ENCODE measurements at regions not wholly inside any gene's neighbourhood (a gene's known extent, or its start where the extent isn't known, plus 50 kb on each side); places are given as distances from the start of the nearest gene placed in this dataset.
"Not testable (repeated sequence)": the region's sequence is repeated elsewhere in the genome, so short reads cannot be mapped to it uniquely, and the experiment has no call there.

- no peak for DNase-seq (ENCODE audit: low spot score)
These were observed 552.0 kb upstream of the USP24 start for GRCh38 chr1:55767171-55767570.

DNA sequence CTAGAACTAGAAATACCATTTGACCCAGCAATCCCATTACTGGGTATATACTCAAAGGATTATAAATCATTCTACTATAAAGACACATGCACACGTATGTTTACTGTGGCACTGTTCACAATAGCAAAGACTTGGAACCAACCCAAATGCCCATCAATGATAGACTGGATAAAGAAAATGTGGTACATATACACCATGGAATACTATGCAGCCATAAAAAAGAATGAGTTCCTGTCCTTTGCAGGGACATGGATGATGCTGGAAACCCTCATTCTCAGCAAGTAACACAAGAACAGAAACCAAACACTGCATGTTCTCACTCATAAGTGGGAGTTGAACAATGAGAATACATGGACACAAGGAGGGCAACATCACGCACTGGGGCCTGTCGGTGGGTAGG lies 550.3 kb upstream of the USP24 start:
- DNase-seq (ENCODE audit: low spot score) = not testable (repeated sequence)

GRCh38 chr1:55751776-55752175 lies 536.6 kb upstream of the USP24 start:
- no peak for DNase-seq (ENCODE audit: low spot score)

- DNase-seq (ENCODE audit: low spot score) = no peak
These were observed 535.4 kb upstream of the USP24 start for GRCh38 chr1:55750628-55750995.

DNA sequence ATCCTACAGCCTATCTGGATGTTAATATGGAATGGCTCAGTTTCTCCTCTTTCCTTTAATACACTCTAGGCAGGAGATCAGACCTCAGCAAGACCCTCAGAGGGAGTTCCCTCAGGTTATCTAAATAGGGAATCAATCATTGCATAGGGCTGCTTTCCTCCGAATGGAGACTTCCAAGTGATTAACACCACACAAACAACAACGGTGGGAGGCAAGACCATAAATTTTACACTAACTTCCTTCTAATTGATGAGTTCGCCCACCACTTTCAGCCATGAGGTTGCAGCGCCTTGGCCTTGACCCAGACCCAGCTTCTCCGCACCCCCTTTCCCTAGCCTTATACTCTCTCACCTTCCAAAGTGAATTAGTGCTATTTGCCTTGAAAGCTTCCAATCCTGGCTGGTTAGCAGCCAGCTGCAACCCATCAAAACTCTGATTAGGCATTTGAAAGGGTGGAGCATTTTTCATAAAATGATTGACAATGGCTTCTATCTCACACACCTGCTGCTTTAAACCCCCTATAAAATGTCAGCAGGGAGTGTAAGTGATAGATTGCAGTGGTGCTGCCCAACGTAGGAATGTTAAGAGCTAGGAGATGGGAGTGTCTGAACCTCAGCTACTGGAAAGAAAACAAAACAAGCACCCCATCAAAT lies 534.9 kb upstream of the USP24 start:
- DNase-seq (ENCODE audit: low spot score) = no peak

DNA sequence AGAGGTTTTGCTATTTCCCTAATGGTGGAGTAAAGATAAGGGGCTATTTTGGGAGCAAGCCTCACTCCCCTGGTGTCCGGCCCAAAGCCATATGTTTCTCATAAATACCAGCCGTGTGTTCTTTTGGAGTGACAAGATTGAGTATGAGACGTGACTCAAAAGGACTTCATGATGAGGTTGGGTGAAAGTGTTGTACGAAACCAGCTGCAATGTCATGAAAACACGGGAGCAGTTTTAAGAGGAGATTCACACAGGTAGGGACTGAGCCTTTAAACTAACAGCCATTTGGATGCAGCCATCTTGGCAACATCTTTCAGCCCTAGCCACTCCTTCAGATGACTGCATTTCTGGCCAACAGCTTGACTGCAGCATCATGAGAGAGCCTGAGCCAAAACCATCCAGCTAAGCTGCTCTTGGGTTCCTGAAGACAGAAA lies 532.3 kb upstream of the USP24 start:
- DNase-seq (ENCODE audit: low spot score) = no peak

- no peak for DNase-seq (ENCODE audit: low spot score)
These were observed 531.5 kb upstream of the USP24 start for GRCh38 chr1:55746710-55747109.

DNA sequence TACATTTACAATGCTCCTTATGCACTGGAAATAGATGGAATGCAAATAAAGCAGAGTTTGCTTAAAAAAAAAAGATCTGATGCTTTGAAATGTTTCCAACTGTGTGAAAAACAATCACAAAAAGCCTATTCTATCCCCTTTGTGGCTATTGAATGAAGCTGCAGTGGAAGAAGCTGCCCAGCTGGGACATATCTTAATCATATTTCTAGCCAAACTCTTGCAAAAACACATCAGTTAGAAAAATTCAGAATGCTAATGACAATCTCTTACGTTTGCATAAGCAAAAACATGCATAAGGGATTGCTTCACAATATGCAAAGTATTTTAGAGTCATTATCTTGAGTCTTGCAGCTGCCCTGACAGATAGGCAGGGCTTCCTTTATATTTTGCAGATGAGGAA lies 526.4 kb upstream of the USP24 start:
- no peak for DNase-seq (ENCODE audit: low spot score)

DNA sequence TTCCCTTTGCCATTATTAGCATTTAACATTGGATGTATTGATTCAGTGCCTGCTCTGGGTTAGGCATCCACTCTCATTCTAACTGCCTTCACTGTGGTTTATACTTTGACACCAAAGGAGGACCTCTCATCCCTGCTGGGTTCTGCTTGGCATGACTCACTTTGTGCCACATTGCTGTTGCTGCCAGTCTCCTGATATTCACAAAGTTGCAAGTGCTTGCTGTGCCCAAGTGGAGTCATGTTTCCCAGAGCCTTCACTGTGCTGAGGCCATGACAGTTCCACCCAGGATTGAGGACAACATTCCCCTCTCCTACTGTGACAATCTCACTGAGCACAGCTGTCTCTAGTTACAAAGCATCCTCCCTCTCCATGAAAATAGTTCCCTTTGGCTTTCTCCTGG lies 519.9 kb upstream of the USP24 start:
- no peak for DNase-seq (ENCODE audit: low spot score)

DNA sequence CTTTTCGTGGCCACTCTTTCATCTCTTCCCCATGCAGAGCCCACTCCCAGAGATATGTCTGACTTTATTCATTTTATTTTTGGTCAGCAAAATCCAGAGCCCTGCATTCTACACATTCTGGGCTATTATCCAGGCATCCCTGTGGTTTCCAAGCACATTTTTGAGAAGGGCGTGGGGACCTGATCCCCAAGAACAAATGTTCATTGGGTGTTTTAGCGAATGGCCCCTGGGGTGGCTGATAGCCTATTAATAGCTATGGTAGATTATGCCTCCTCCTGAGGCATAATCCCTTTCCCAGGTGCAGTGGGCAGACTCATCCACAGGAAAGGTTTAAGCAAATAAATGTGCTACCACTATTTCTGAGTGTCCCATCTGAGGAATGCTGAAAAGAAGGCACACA lies 511.8 kb upstream of the USP24 start:
- no peak for DNase-seq (ENCODE audit: low spot score)

DNA sequence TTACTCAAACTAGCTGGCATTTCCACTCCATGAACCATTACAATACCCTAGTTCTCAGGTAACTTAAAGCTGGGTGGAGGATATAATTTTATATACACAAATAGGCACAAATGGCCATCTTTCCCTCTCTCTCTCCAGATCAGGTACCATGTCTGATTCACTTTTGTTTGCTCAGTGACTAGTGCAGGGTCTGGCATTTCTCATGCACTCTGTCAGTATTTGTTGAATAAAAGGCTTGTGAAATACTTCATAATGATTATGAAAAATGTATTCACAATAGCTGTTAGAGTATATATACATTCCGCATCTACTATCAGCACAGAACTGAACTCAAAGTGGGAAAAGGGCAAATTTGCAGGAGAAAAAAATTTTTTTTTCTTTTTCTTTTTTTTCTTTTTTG lies 510.2 kb upstream of the USP24 start:
- DNase-seq (ENCODE audit: low spot score) = no peak

- DNase-seq (ENCODE audit: low spot score) = no peak
These were observed 509.6 kb upstream of the USP24 start for GRCh38 chr1:55724551-55725325.

GRCh38 chr1:55723001-55723400 lies 507.8 kb upstream of the USP24 start:
- no peak for DNase-seq (ENCODE audit: low spot score)

GRCh38 chr1:55720261-55720660 lies 505.1 kb upstream of the USP24 start:
- no peak for DNase-seq (ENCODE audit: low spot score)

GRCh38 chr1:55718758-55719671 lies 503.9 kb upstream of the USP24 start:
- DNase-seq (ENCODE audit: low spot score) = peak; percentile 17

- DNase-seq (ENCODE audit: low spot score) = no peak
These were observed 501.9 kb upstream of the USP24 start for GRCh38 chr1:55717111-55717510.

- no peak for DNase-seq (ENCODE audit: low spot score)
These were observed 501.4 kb upstream of the USP24 start for GRCh38 chr1:55716610-55717009.

GRCh38 chr1:55716151-55716550 lies 501.0 kb upstream of the USP24 start:
- no peak for DNase-seq (ENCODE audit: low spot score)

DNA sequence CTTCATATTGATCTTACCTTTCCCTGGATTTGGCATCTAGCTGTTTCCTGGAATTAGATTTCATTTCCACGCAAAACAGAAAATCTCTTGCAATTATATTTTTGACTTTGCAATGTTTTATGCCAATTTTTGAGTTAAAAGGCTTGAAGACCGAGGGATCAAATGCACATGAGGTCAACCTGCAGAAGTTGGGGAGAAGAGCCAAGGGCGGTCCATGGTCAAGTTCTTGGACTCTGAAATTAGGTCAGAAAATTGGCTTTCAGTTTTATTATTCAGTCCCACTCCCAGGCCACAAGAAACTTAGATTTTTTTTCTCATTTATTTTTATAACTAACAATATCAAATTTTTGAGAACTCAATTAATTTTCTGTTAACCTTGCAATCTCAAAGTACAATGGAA lies 499.1 kb upstream of the USP24 start:
- DNase-seq (ENCODE audit: low spot score) = no peak

GRCh38 chr1:55713516-55713915 lies 498.4 kb upstream of the USP24 start:
- DNase-seq (ENCODE audit: low spot score) = no peak

DNA sequence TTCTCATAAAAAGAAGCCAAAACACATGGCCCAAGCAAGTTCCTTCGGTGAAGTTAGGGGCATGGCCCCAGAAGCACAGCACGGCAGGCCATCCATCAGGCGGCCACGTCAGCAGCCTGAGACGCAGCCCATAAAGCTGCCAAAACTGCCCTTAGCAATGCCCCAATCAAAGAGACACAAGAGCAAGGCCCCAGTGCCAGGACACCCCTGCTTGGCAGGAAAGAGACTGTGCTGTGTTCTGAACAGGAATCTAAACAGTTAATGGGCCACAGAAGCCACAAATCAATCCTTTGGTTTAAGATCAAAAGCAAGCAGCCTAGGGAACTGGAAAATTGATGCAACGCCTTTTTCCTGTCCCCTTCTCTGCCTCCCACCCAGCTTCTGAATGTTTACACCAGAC lies 497.0 kb upstream of the USP24 start:
- DNase-seq (ENCODE audit: low spot score) = no peak

DNA sequence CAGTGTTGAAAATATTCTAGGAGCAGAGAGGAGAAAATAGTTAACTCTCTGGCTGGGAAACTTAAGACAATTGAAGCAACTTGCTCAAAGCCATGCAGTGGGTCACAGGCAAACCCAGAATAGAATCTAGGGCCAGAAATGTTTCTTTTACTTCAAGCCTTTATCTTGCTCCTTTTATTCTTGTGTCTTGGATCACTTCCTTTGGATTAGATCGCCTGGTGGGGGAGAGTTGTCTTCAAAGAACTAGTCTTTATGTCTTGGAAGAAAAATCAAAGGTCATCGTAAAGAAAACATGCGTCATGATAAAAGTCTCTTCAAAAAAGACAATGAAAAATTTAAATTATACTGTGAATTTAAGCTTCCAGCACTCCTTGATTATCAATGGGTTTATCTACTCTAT lies 493.6 kb upstream of the USP24 start:
- no peak for DNase-seq (ENCODE audit: low spot score)

DNA sequence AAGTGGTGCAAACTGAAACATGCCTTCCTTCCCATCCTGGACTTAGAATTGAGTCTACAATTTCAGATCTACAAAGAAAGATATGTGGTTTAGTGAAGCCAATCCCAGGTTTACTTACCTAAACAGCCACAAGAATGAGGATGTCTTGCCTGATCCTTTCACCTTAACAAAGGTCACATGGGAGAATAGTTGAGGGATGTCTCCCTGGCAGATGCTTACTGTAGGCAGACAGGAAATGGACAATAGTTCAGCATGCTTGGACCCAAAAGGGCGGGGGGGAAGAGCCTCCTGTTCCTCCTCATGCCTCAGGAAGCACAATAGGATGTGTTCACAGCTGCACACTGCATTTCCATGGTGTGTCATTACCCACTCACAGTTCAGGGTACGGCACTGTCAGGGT lies 492.7 kb upstream of the USP24 start:
- DNase-seq (ENCODE audit: low spot score) = no peak

Data from HuH-7.5 (cell line).